GM12874 (cell line): ENCODE measurements at regions not wholly inside any gene's neighbourhood (a gene's known extent, or its start where the extent isn't known, plus 50 kb on each side); places are given as distances from the start of the nearest gene placed in this dataset.

Experiments used
- CTCF ChIP-seq: IDR thresholded peaks from 2 replicates; pipeline ENCODE4 v1.5.1; 2011; ENCODE audit warnings: low read depth, mild to moderate bottlenecking, control low read depth, low read length, moderate library complexity; ENCODE audit not compliant: insufficient read depth

- no peak for TF ChIP-seq CTCF
These were observed 580.8 kb downstream of the LRRIQ3 start for GRCh38 chr1:73617145-73617544.

- no peak for TF ChIP-seq CTCF
These were observed 586.3 kb downstream of the LRRIQ3 start for GRCh38 chr1:73611681-73612080.

GRCh38 chr1:73604739-73605138 lies 593.2 kb downstream of the LRRIQ3 start:
- TF ChIP-seq CTCF, result no peak

GRCh38 chr1:73604211-73604610 lies 593.8 kb downstream of the LRRIQ3 start:
- no peak for TF ChIP-seq CTCF

- TF ChIP-seq CTCF, result no peak
These were observed 604.2 kb downstream of the LRRIQ3 start for GRCh38 chr1:73593804-73594203.

- TF ChIP-seq CTCF, result no peak
These were observed 604.6 kb downstream of the LRRIQ3 start for GRCh38 chr1:73593364-73593763.

GRCh38 chr1:73587080-73587479 lies 610.9 kb downstream of the LRRIQ3 start:
- no peak for TF ChIP-seq CTCF

GRCh38 chr1:73577206-73577605 lies 620.8 kb downstream of the LRRIQ3 start:
- no peak for TF ChIP-seq CTCF
